Sigmoid colon (tissue), 6 donors: ENCODE measurements at regions not wholly inside any gene's neighbourhood (a gene's known extent, or its start where the extent isn't known, plus 50 kb on each side); places are given as distances from the start of the nearest gene placed in this dataset.

Source experiments
- DNase-seq: peaks from one replicate; pipeline ENCODE4 v3.0.0-alpha.2; 2019
- H3K27ac ChIP-seq, 4 donors: fragments of 200-600 bp; sonication (generic); one replicate each; pipeline ENCODE4 v1.5.1; 2016 to 2019; ENCODE audit warnings: mild to moderate bottlenecking in 1 of 4
- H3K27me3 ChIP-seq, 3 donors: fragments of 200-600 bp; sonication (generic); one replicate each; pipeline ENCODE4 v1.5.1; 2019; ENCODE audit warnings: mild to moderate bottlenecking in 1 of 3
- H3K36me3 ChIP-seq, 4 donors: fragments of 200-600 bp; sonication (generic); one replicate each; pipeline ENCODE4 v1.5.1; 2016 to 2019
- H3K4me1 ChIP-seq, 4 donors: fragments of 200-600 bp; sonication (generic); one replicate each; pipeline ENCODE4 v1.5.1; 2017 to 2019
- H3K4me3 ChIP-seq, 4 donors: fragments of 200-600 bp; sonication (generic); one replicate each; pipeline ENCODE4 v1.5.1; 2017 to 2019; ENCODE audit warnings: mild to moderate bottlenecking in 2 of 4, moderate library complexity in 1 of 4
- H3K9me3 ChIP-seq, 4 donors: fragments of 200-600 bp in 3 of 4; sonication (generic) in 3 of 4; one replicate each; pipeline versions ENCODE4 v1.5.1 to v1.6.1; 2013 to 2019
- EP300 ChIP-seq, 4 donors: sonication (generic); formaldehyde crosslinking; IDR thresholded peaks; one replicate each; pipeline ENCODE4 v1.6.1; 2017; ENCODE audit warnings: antibody characterized with exemption in 4 of 4
- POLR2A ChIP-seq, 2 donors: fragments of 450-650 bp; IDR thresholded peaks; one replicate each; pipeline ENCODE4 v1.6.1; 2016; ENCODE audit warnings: antibody characterized with exemption in 2 of 2, mild to moderate bottlenecking in 2 of 2, moderate library complexity in 2 of 2
- POLR2AphosphoS5 ChIP-seq, 4 donors: sonication (generic); formaldehyde crosslinking; IDR thresholded peaks; one replicate each; pipeline ENCODE4 v1.6.1; 2017; ENCODE audit warnings: antibody characterized with exemption in 4 of 4
- WGBS, 2 donors: extraction: QIAGEN DNeasy Blood & Tissue Kit; methylation state at CpG; one replicate each; pipeline ENCODE4 v1.1.7; 2013; 5-methylcytosine and 5-hydroxymethylcytosine counted together
- intact Hi-C: fragments of 100-400 bp; cut with DNase I; formaldehyde crosslinking; loops from one replicate; pipeline ENCODE4 v1.15.1; 2023
- TF ChIP-seq, protein P1 (sequence below), 4 experiments: fragments of 450-650 bp in 3 of 4; fragments of 200-600 bp in 1 of 4; IDR thresholded peaks; one replicate each; pipeline ENCODE4 v1.5.1; 2016 to 2019; ENCODE audit warnings: antibody characterized with exemption in 4 of 4, mild to moderate bottlenecking in 3 of 4, moderate library complexity in 2 of 4
- donor health status: healthy with polysubstance abuse.
- donor health status: healthy.

DNA sequence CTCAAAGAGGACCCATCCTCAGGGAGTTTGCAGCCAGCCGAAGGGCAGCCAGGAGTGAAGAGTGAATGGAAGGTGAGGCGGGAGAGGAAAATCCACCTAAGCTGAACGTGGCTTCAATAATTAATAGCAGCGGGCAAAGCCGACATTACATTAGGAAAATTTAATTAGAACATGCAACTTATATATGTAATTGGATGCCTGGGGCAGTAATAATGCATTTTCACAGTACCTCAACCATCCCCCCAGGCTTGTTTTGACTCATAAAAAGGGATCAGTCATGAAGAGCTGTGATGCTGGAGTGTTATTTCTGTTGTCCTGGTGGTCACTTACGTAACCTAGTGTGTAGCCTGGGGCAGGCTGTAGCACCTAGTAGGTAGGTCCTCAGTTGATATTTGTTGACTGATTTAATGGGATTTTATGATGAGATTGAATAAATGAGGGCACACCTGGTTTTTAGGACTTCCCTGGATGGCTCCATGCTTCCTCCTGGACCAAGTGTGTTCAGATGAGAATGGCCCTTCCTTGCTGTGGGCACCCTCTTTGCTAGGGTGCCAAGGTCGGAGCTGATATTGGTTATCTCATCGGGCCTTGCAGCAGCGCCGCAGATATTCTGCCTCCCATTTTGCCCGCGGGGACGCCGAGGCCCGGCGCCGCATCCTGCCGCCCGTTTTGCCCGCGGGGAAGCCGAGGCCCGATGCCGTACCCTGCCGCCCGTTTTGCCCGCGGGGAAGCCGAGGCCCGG, 128.8 kb downstream of the CDH26 start:
- H3K4me3 ChIP-seq: peak overlapping the region in 3 of 4 donors; percentile 10 to 34 (median 18)
- peaks cover 0 to 37% (median 0%) of the 10 kb centered on the region in 3 donors for H3K27me3 ChIP-seq
- intact Hi-C loops: no loop called here
- H3K27ac ChIP-seq: no peak overlapping the region
- peaks cover 0 to 2% (median 0%) of the 10 kb centered on the region in 4 donors for H3K9me3 ChIP-seq
- TF ChIP-seq, protein P1, sequence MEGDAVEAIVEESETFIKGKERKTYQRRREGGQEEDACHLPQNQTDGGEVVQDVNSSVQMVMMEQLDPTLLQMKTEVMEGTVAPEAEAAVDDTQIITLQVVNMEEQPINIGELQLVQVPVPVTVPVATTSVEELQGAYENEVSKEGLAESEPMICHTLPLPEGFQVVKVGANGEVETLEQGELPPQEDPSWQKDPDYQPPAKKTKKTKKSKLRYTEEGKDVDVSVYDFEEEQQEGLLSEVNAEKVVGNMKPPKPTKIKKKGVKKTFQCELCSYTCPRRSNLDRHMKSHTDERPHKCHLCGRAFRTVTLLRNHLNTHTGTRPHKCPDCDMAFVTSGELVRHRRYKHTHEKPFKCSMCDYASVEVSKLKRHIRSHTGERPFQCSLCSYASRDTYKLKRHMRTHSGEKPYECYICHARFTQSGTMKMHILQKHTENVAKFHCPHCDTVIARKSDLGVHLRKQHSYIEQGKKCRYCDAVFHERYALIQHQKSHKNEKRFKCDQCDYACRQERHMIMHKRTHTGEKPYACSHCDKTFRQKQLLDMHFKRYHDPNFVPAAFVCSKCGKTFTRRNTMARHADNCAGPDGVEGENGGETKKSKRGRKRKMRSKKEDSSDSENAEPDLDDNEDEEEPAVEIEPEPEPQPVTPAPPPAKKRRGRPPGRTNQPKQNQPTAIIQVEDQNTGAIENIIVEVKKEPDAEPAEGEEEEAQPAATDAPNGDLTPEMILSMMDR (IDR thresholded peaks at IDR 0.05): no peak
- no peak for TF ChIP-seq EP300 (IDR thresholded peaks at IDR 0.05)
- TF ChIP-seq POLR2A (IDR thresholded peaks at IDR 0.05): no peak
- TF ChIP-seq POLR2AphosphoS5 (IDR thresholded peaks at IDR 0.05): no peak
- H3K36me3 ChIP-seq: no peaks in the 10 kb centered on the region
- WGBS, 2 donors: 31 to 33% methylated on average over 30 of the region's 30 CpGs
- DNase-seq: peak; percentile 20
- no peaks in the 10 kb centered on the region for H3K4me1 ChIP-seq

DNA sequence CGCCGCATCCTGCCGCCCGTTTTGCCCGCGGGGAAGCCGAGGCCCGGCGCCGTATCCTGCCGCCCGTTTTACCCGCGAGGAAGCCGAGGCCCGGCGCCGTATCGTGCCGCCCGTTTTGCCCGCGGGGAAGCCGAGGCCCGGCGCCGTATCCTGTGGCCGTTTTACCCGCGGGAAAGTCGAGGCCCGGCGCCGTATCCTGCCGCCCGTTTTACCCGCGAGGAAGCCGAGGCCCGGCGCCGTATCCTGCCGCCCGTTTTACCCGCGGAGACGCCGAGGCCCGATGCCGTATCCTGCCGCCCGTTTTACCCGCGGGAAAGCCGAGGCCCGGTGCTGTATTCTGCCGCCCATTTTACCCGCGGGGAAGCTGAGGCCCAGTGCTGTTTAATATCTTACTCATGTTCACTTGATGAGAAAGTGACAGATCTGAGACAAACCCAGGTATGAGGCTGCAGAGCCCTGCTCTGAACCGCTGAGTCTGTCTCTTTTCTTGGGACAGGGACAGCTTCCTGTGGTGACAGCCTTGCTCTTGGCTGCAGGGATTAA, 129.4 kb downstream of the CDH26 start:
- Histone ChIP-seq H3K27me3 (peaks cover 0 to 37% (median 0%) of the 10 kb centered on the region in 3 donors), H3K9me3 (peaks cover 0 to 1% (median 0%) of the 10 kb centered on the region in 4 donors), H3K36me3 (no peaks in the 10 kb centered on the region), H3K4me3 (peak overlapping the region in 3 of 4 donors; percentile 10 to 34 (median 18)), H3K27ac (no peak overlapping the region), H3K4me1 (no peaks in the 10 kb centered on the region)
- intact Hi-C loops: no loop called here
- TF ChIP-seq, protein P1 (IDR thresholded peaks at IDR 0.05): no peak
- TF ChIP-seq POLR2A (IDR thresholded peaks at IDR 0.05) (no peak), EP300 (IDR thresholded peaks at IDR 0.05) (no peak), POLR2AphosphoS5 (IDR thresholded peaks at IDR 0.05) (no peak)
- WGBS, 2 donors: 8% methylated on average over 60 of the region's 60 CpGs
- DNase-seq: no peak

DNA sequence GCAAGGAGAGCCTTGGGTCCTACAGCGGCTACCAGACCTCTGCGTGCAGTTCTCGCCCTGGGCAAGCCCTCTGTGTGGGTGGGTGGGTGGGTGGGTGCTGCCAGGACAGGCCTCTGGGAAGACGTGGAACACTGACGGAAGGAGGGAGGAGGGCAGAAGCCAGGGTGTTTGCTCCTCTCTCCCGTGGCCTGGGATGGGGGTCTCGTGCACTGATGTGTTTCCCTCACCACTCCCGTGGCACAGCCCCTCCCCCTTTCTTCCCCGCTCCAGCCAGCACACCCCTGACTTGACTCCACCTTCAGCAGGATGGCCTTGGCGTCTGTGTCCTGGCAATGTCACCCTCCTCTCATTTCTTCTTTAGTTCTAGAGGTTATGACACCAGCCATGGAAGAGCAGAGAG, 130.0 kb downstream of the CDH26 start:
- Histone ChIP-seq H3K27me3 (peaks cover 0 to 37% (median 0%) of the 10 kb centered on the region in 3 donors), H3K36me3 (no peaks in the 10 kb centered on the region), H3K4me3 (no peak overlapping the region), H3K9me3 (no peaks in the 10 kb centered on the region), H3K27ac (no peak overlapping the region), H3K4me1 (no peaks in the 10 kb centered on the region)
- TF ChIP-seq POLR2A (IDR thresholded peaks at IDR 0.05) (no peak), EP300 (IDR thresholded peaks at IDR 0.05) (no peak), POLR2AphosphoS5 (IDR thresholded peaks at IDR 0.05) (no peak)
- TF ChIP-seq, protein P1 (IDR thresholded peaks at IDR 0.05): no peak
- WGBS, 2 donors: 86 to 94% methylated on average over 10 of the region's 10 CpGs
- peak; percentile 45 for DNase-seq
- intact Hi-C loops: no loop called here

DNA sequence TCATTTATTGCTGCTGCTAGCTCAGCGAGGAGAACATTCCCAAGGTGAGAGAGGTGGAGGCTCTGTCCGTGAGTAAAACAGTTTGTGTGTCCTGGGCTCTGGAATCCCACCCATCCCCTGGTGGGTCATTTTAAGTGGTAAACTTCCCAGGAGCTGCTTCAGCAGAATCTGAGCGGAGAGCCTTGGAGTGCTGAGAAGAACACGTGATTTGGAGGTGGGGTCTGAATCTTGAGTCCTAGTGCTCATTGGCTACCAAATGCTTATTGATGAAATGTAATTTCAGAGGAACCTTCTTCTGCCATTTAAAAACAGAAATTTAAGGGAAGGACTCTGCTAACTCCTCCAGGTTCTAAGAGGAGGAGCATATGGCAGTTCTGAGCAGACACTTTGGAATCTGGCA, 132.4 kb downstream of the CDH26 start:
- no peak overlapping the region for H3K27ac ChIP-seq

More for the DNA sequence above, 132.4 kb downstream of the CDH26 start:
- intact Hi-C loops: no loop called here
- Histone ChIP-seq H3K9me3 (no peaks in the 10 kb centered on the region), H3K4me3 (no peak overlapping the region), H3K27me3 (peaks cover 0 to 36% (median 0%) of the 10 kb centered on the region in 3 donors), H3K36me3 (no peaks in the 10 kb centered on the region), H3K4me1 (no peaks in the 10 kb centered on the region)
- TF ChIP-seq EP300 (IDR thresholded peaks at IDR 0.05) (no peak), POLR2AphosphoS5 (IDR thresholded peaks at IDR 0.05) (no peak), POLR2A (IDR thresholded peaks at IDR 0.05) (no peak)
- TF ChIP-seq, protein P1 (IDR thresholded peaks at IDR 0.05): no peak
- DNase-seq: no peak
- WGBS, 2 donors: 21 to 58% methylated on average over 4 of the region's 4 CpGs
